ENCODE measurements at regions not wholly inside any gene's neighbourhood (a gene's known extent, or its start where the extent isn't known, plus 50 kb on each side); places are given as distances from the start of the nearest gene placed in this dataset.

GRCh38 chr2:223524066-223524465 is 78.1 kb downstream of the SCG2 start:
- no peaks in the 10 kb centered on the region for H3K27me3 ChIP-seq
- DNase-seq: no peak
- TF ChIP-seq CTCF (IDR thresholded peaks at IDR 0.05): no peak
- TF ChIP-seq POLR2A (IDR thresholded peaks at IDR 0.05): no peak
- no peaks in the 10 kb centered on the region for H3K36me3 ChIP-seq
- H3K9me3 ChIP-seq: no peaks in the 10 kb centered on the region
- no peaks in the 10 kb centered on the region for H3K4me1 ChIP-seq
- no peak overlapping the region for H3K27ac ChIP-seq
- no peak overlapping the region for H3K4me3 ChIP-seq

- H3K36me3 ChIP-seq: no peaks in the 10 kb centered on the region
- TF ChIP-seq POLR2A (IDR thresholded peaks at IDR 0.05) (no peak), CTCF (IDR thresholded peaks at IDR 0.05) (no peak)
- H3K4me1 ChIP-seq: no peaks in the 10 kb centered on the region
- H3K9me3 ChIP-seq: no peaks in the 10 kb centered on the region
- H3K27me3 ChIP-seq: no peaks in the 10 kb centered on the region
- H3K27ac ChIP-seq: no peak overlapping the region
- H3K4me3 ChIP-seq: no peak overlapping the region
- no peak for DNase-seq
Observed at GRCh38 chr2:223526106-223526505, 76.1 kb downstream of the SCG2 start.

GRCh38 chr2:223528036-223528435 is 74.1 kb downstream of the SCG2 start:
- Histone ChIP-seq H3K4me1 (no peaks in the 10 kb centered on the region), H3K9me3 (no peaks in the 10 kb centered on the region), H3K27me3 (no peaks in the 10 kb centered on the region), H3K36me3 (no peaks in the 10 kb centered on the region), H3K27ac (no peak overlapping the region), H3K4me3 (no peak overlapping the region)
- no peak for TF ChIP-seq CTCF (IDR thresholded peaks at IDR 0.05)
- no peak for TF ChIP-seq POLR2A (IDR thresholded peaks at IDR 0.05)
- no peak for DNase-seq

GRCh38 chr2:223529696-223530095 is 72.5 kb downstream of the SCG2 start:
- no peaks in the 10 kb centered on the region for H3K36me3 ChIP-seq
- no peak overlapping the region for H3K4me3 ChIP-seq
- DNase-seq: no peak
- no peaks in the 10 kb centered on the region for H3K27me3 ChIP-seq
- no peaks in the 10 kb centered on the region for H3K4me1 ChIP-seq
- no peaks in the 10 kb centered on the region for H3K9me3 ChIP-seq
- no peak for TF ChIP-seq POLR2A (IDR thresholded peaks at IDR 0.05)
- TF ChIP-seq CTCF (IDR thresholded peaks at IDR 0.05): no peak
- H3K27ac ChIP-seq: no peak overlapping the region

GRCh38 chr2:223530811-223531210 is 71.3 kb downstream of the SCG2 start:
- Histone ChIP-seq H3K36me3 (no peaks in the 10 kb centered on the region), H3K27ac (no peak overlapping the region)
- TF ChIP-seq CTCF (IDR thresholded peaks at IDR 0.05) (no peak), POLR2A (IDR thresholded peaks at IDR 0.05) (no peak)

GRCh38 chr2:223532161-223532560 is 70.0 kb downstream of the SCG2 start:
- no peaks in the 10 kb centered on the region for H3K4me1 ChIP-seq
- H3K27me3 ChIP-seq: no peaks in the 10 kb centered on the region
- DNase-seq: no peak
- no peaks in the 10 kb centered on the region for H3K9me3 ChIP-seq
- TF ChIP-seq POLR2A (IDR thresholded peaks at IDR 0.05) (no peak), CTCF (IDR thresholded peaks at IDR 0.05) (no peak)
- H3K27ac ChIP-seq: no peak overlapping the region
- no peak overlapping the region for H3K4me3 ChIP-seq
- no peaks in the 10 kb centered on the region for H3K36me3 ChIP-seq

More at GRCh38 chr2:223530811-223531210, 71.3 kb downstream of the SCG2 start:
- Histone ChIP-seq H3K4me3 (no peak overlapping the region), H3K9me3 (no peaks in the 10 kb centered on the region), H3K4me1 (no peaks in the 10 kb centered on the region), H3K27me3 (no peaks in the 10 kb centered on the region)
- no peak for DNase-seq
